ENCODE measurements at regions not wholly inside any gene's neighbourhood (a gene's known extent, or its start where the extent isn't known, plus 50 kb on each side); places are given as distances from the start of the nearest gene placed in this dataset.

- BruUV-seq (replicated peaks), result no TSS peak
- in situ Hi-C loops (cut with MboI), result no loop called here
- POLR2A ChIA-PET, result no interaction called here
- Histone ChIP-seq H3K79me2 (ENCODE audit: control insufficient read depth, insufficient read depth, low read length) (no peaks in the 10 kb centered on the region), H3K9me3 (replicated peaks; ENCODE audit: control insufficient read depth, insufficient read depth, low read length) (no peaks in the 10 kb centered on the region), H3K9ac (ENCODE audit: control insufficient read depth, insufficient read depth, low read length) (no peak overlapping the region), H3K36me3 (ENCODE audit: control insufficient read depth in 2 of 2, insufficient read depth in 2 of 2, low read length in 1 of 2) (no peaks in the 10 kb centered on the region), H4K20me1 (ENCODE audit: control insufficient read depth, insufficient read depth) (no peaks in the 10 kb centered on the region), H3K4me1 (ENCODE audit: control insufficient read depth, insufficient read depth, low read length) (no peaks in the 10 kb centered on the region), H3K27me3 (replicated peaks in 1 of 2; ENCODE audit: control insufficient read depth in 2 of 2, insufficient read depth in 2 of 2, low read length in 1 of 2) (no peaks in the 10 kb centered on the region), H3K4me2 (ENCODE audit: control insufficient read depth, insufficient read depth) (no peak overlapping the region), H3K4me3 (no peak overlapping the region), H2AFZ (ENCODE audit: control insufficient read depth, low read depth, low read length) (no peak overlapping the region), H3K27ac (ENCODE audit: control insufficient read depth, insufficient read depth) (no peak overlapping the region)
- no peak for DNase-seq (ENCODE audit: low read depth, low spot score)
- 0% methylated on average over 2 of the region's 2 CpGs for WGBS (ENCODE audit: insufficient coverage, insufficient replicate concordance, low lambda C conversion rate, missing lambda C conversion rate)
- ATAC-seq, result no peak
- CTCF ChIA-PET, result no interaction called here
- RAD21 ChIA-PET (ENCODE audit: unreplicated experiment), result no interaction called here
- intact Hi-C loops (cut with micrococcal nuclease; ENCODE audit: unreplicated experiment), result no loop called here
- no peak for FAIRE-seq
- TF ChIP-seq MEF2B (IDR thresholded peaks at IDR 0.05; ENCODE audit: partially characterized antibody, poor library complexity, severe bottlenecking) (no peak), GATAD2B (conservative IDR thresholded peaks at IDR 0.05; ENCODE audit: low read depth) (no peak), CREM (IDR thresholded peaks at IDR 0.05; ENCODE audit: low read depth) (no peak), SREBF2 (IDR thresholded peaks at IDR 0.05; ENCODE audit: low read length) (no peak), ZBTB11 (CRISPR knock-in tag; IDR thresholded peaks at IDR 0.05) (no peak), E2F8 (IDR thresholded peaks at IDR 0.05; ENCODE audit: low read depth, partially characterized antibody) (no peak), ZNF622 (IDR thresholded peaks at IDR 0.05) (no peak), YBX1 (IDR thresholded peaks at IDR 0.05) (no peak), USF2 (IDR thresholded peaks at IDR 0.05; ENCODE audit: borderline replicate concordance, low read depth, low read length) (no peak), ZNF217 (IDR thresholded peaks at IDR 0.05) (no peak), IKZF1 (conservative IDR thresholded peaks at IDR 0.05) (no peak), JUND (IDR thresholded peaks at IDR 0.05; ENCODE audit: low read depth, low read length) (no peak), PAX8 (IDR thresholded peaks at IDR 0.05) (no peak), HSF1 (IDR thresholded peaks at IDR 0.05; ENCODE audit: low read depth, low read length) (no peak), TCF7 (IDR thresholded peaks at IDR 0.05; ENCODE audit: borderline replicate concordance) (no peak)
- SMC1A ChIA-PET (ENCODE audit: uncharacterized antibody, unreplicated experiment), result interaction anchor here (1.1 kb wide), 1 partner anchor 395 kb away, joined by 3 read pairs; no protein-coding TSS in a partner anchor
Observed at GRCh38 chr11:82183346-82183745, 550.3 kb downstream of the FAM181B start.
